IMR-90 (cell line): ENCODE measurements at regions not wholly inside any gene's neighbourhood (a gene's known extent, or its start where the extent isn't known, plus 50 kb on each side); places are given as distances from the start of the nearest gene placed in this dataset.

Experiments
- ATAC-seq: fragments of 200-7000 bp; cut with Tn5 transposase; 2 replicates; pipeline ENCODE4 v1.9.1; 2020; ENCODE audit warnings: low read depth, mild to moderate bottlenecking, moderate library complexity
- BruUV-seq: library from RNA; stranded (reverse); fragments of 400-500 nt; replicated peaks from 2 replicates; lab custom pipeline; 2021; lab: Mats Ljungman, UMichigan
- CTCF ChIA-PET: fragments of 300-600 bp; formaldehyde crosslinking; extraction: SDS; loops from one replicate; lab custom pipeline; 2021; ENCODE audit warnings: antibody characterized with exemption; lab: Yijun Ruan, JAX
- POLR2A ChIA-PET: fragments of 300-600 bp; sonication (Branson Sonifier 250); formaldehyde crosslinking; loops from one replicate; lab custom pipeline; 2022; ENCODE audit warnings: antibody characterized with exemption; ENCODE audit not compliant: unreplicated experiment; lab: Charles Lee
- DNase-seq: peaks from one replicate; pipeline ENCODE4 v3.0.0; 2013
- H2AFZ ChIP-seq: replicated peaks from 2 replicates; pipeline ENCODE3; 2013; ENCODE audit warnings: low read length, mild to moderate bottlenecking; ENCODE audit not compliant: poor library complexity
- H2AK5ac ChIP-seq: 2 replicates; pipeline ENCODE4 v1.6.1; 2013; ENCODE audit warnings: low read depth, low read length, inconsistent platforms
- H2AK9ac ChIP-seq: replicated peaks from 2 replicates; pipeline ENCODE3; 2013; ENCODE audit warnings: mild to moderate bottlenecking, low read depth, low read length, moderate library complexity; ENCODE audit not compliant: poor library complexity
- H2BK120ac ChIP-seq: 2 replicates; pipeline ENCODE4 v1.6.1; 2013; ENCODE audit warnings: low read depth, low read length, inconsistent platforms
- H2BK15ac ChIP-seq: 3 replicates; pipeline ENCODE4 v1.6.1; 2013; ENCODE audit warnings: low read depth, low read length, inconsistent platforms
- H2BK20ac ChIP-seq: 2 replicates; pipeline ENCODE4 v1.6.1; 2013; ENCODE audit warnings: low read depth, mild to moderate bottlenecking, inconsistent platforms, low read length, moderate library complexity
- H2BK5ac ChIP-seq: 2 replicates; pipeline ENCODE4 v1.6.1; 2013; ENCODE audit warnings: mild to moderate bottlenecking, low read depth, low read length, inconsistent platforms; ENCODE audit not compliant: poor library complexity, severe bottlenecking
- H3K14ac ChIP-seq: replicated peaks from 2 replicates; pipeline ENCODE4 v1.6.1; 2013; ENCODE audit warnings: low read depth, low read length, inconsistent platforms
- H3K18ac ChIP-seq: 2 replicates; pipeline ENCODE4 v1.6.1; 2013; ENCODE audit warnings: low read depth, low read length, control low read depth
- H3K23ac ChIP-seq: 2 replicates; pipeline ENCODE4 v1.6.1; 2013; ENCODE audit warnings: low read depth, low read length, inconsistent platforms
- H3K27ac ChIP-seq: 2 replicates; pipeline ENCODE4 v1.5.1; 2013; ENCODE audit warnings: mild to moderate bottlenecking, control low read depth, low read length; ENCODE audit not compliant: insufficient read depth
- H3K27me3 ChIP-seq: 2 replicates; pipeline ENCODE4 v1.6.1; 2013; ENCODE audit warnings: low read length; ENCODE audit not compliant: control insufficient read depth, insufficient read depth
- H3K36me3 ChIP-seq: 2 replicates; pipeline ENCODE4 v1.6.1; 2013; ENCODE audit warnings: low read length, mixed read lengths; ENCODE audit not compliant: control insufficient read depth, insufficient read depth
- H3K4ac ChIP-seq: 2 replicates; pipeline ENCODE4 v1.6.1; 2013; ENCODE audit warnings: low read depth, low read length, inconsistent platforms
- H3K4me1 ChIP-seq: 2 replicates; pipeline ENCODE4 v1.6.1; 2013; ENCODE audit warnings: low read length, mixed read lengths; ENCODE audit not compliant: control insufficient read depth, insufficient read depth
- H3K4me2 ChIP-seq: 2 replicates; pipeline ENCODE4 v1.6.1; 2013; ENCODE audit warnings: low read depth, mild to moderate bottlenecking, control low read depth, low read length, moderate library complexity
- H3K4me3 ChIP-seq: 2 replicates; pipeline ENCODE4 v1.5.1; 2013; ENCODE audit warnings: low read depth, mild to moderate bottlenecking, control low read depth, low read length, moderate library complexity; ENCODE audit not compliant: insufficient read depth
- H3K56ac ChIP-seq: 2 replicates; pipeline ENCODE4 v1.6.1; 2013; ENCODE audit warnings: low read length, inconsistent platforms; ENCODE audit not compliant: insufficient read depth; ENCODE audit errors: extremely low read depth
- H3K79me1 ChIP-seq, 2 experiments: 2 replicates each; pipeline ENCODE4 v1.6.1; 2013; ENCODE audit warnings: low read length in 2 of 2, inconsistent platforms in 1 of 2, low read depth in 1 of 2
- H3K9ac ChIP-seq: 2 replicates; pipeline ENCODE4 v1.6.1; 2013; ENCODE audit warnings: low read depth, low read length, control low read depth
- H3K9me1 ChIP-seq: 2 replicates; pipeline ENCODE4 v1.6.1; 2013; ENCODE audit warnings: low read length, inconsistent platforms; ENCODE audit not compliant: insufficient read depth
- H3K9me3 ChIP-seq: 2 replicates; pipeline ENCODE4 v1.6.1; 2013; ENCODE audit warnings: low read length; ENCODE audit not compliant: control insufficient read depth, insufficient read depth
- H4K20me1 ChIP-seq: 2 replicates; pipeline ENCODE4 v1.6.1; 2013; ENCODE audit warnings: low read length, inconsistent platforms; ENCODE audit not compliant: insufficient read depth
- H4K5ac ChIP-seq: 2 replicates; pipeline ENCODE4 v1.6.1; 2013; ENCODE audit warnings: mild to moderate bottlenecking, low read depth, low read length, control low read depth
- H4K8ac ChIP-seq, 2 experiments: 2 replicates each; pipeline ENCODE4 v1.6.1; 2013; ENCODE audit warnings: low read depth in 2 of 2, low read length in 2 of 2, control low read depth in 1 of 2, inconsistent platforms in 1 of 2
- H4K91ac ChIP-seq: 2 replicates; pipeline ENCODE4 v1.6.1; 2013; ENCODE audit warnings: low read depth, low read length, inconsistent platforms; ENCODE audit not compliant: insufficient read depth
- BHLHE40 ChIP-seq: fragments of 150-350 bp; IDR thresholded peaks from 2 replicates; pipeline ENCODE4 v1.6.1; 2016; ENCODE audit warnings: mild to moderate bottlenecking, low read depth, low read length
- CEBPB ChIP-seq: IDR thresholded peaks from 2 replicates; pipeline ENCODE4 v1.6.1; 2012; ENCODE audit warnings: low read depth, low read length, improper control_type of control experiment
- FOS ChIP-seq: fragments of 150-350 bp; IDR thresholded peaks from 2 replicates; pipeline ENCODE4 v1.6.1; 2016; ENCODE audit warnings: low read depth, low read length
- MAFK ChIP-seq: IDR thresholded peaks from 2 replicates; pipeline ENCODE4 v1.6.1; 2012; ENCODE audit warnings: low read depth, low read length, improper control_type of control experiment
- MAZ ChIP-seq: IDR thresholded peaks from 2 replicates; pipeline ENCODE4 v1.6.1; 2012; ENCODE audit warnings: low read depth, mild to moderate bottlenecking, low read length, improper control_type of control experiment, moderate library complexity, borderline replicate concordance
- MXI1 ChIP-seq: IDR thresholded peaks from 2 replicates; pipeline ENCODE4 v1.6.1; 2012; ENCODE audit warnings: low read depth, mild to moderate bottlenecking, low read length, moderate library complexity, borderline replicate concordance
- NFE2L2 ChIP-seq: fragments of 150-350 bp; IDR thresholded peaks from 2 replicates; pipeline ENCODE4 v1.6.1; 2016; ENCODE audit warnings: low read depth, mild to moderate bottlenecking, low read length
- POLR2A ChIP-seq: IDR thresholded peaks from 2 replicates; pipeline ENCODE4 v1.6.1; 2012; ENCODE audit warnings: mild to moderate bottlenecking, low read depth, low read length
- RAD21 ChIP-seq: IDR thresholded peaks from 2 replicates; pipeline ENCODE4 v1.6.1; 2012; ENCODE audit warnings: low read length, improper control_type of control experiment
- RCOR1 ChIP-seq: IDR thresholded peaks from 2 replicates; pipeline ENCODE4 v1.6.1; 2012; ENCODE audit warnings: mild to moderate bottlenecking, low read length, improper control_type of control experiment; ENCODE audit not compliant: insufficient replicate concordance
- RFX5 ChIP-seq: IDR thresholded peaks from 2 replicates; pipeline ENCODE4 v1.8.0; 2012; ENCODE audit warnings: low read depth, mild to moderate bottlenecking, low read length, moderate library complexity
- SMC3 ChIP-seq: fragments of 150-350 bp; IDR thresholded peaks from 2 replicates; pipeline ENCODE4 v1.6.1; 2016; ENCODE audit warnings: low read depth, mild to moderate bottlenecking, antibody characterized with exemption, low read length, moderate library complexity
- WGBS, 2 experiments: methylation state at CpG; one replicate each; pipeline versions ENCODE4 v1.1.5 to v1.1.7; 2013; ENCODE audit warnings: missing lambda C conversion rate in 2 of 2; ENCODE audit not compliant: insufficient read length in 1 of 2; ENCODE audit errors: extremely low coverage in 2 of 2; 5-methylcytosine and 5-hydroxymethylcytosine counted together
- dilution Hi-C: fragments of 300-500 bp; cut with HindIII; formaldehyde crosslinking; loops from one replicate; pipeline ENCODE4 v1.14.3; 2018; ENCODE audit warnings: low sequenced_read_pairs; ENCODE audit not compliant: unreplicated experiment
- in situ Hi-C: fragments of 300-500 bp; cut with MboI; formaldehyde crosslinking; loops from 3 replicates; pipeline ENCODE4 v1.14.3; 2019; ENCODE audit warnings: low sequenced_read_pairs, inconsistent platforms, mixed read lengths
- intact Hi-C: fragments of 100-400 bp; cut with micrococcal nuclease; formaldehyde crosslinking; loops from 2 replicates; pipeline ENCODE4 v1.10.0; 2022

GRCh38 chr2:75822336-75822735 lies 111.6 kb upstream of the GCFC2 start:
- WGBS, 2 experiments, result no CpG with 5 or more reads among the region's 2 CpGs
- in situ Hi-C loops (no loop called here), intact Hi-C loops (no loop called here), dilution Hi-C loops (no loop called here)
- ATAC-seq (no peak), DNase-seq (no peak)
- no peak overlapping the region for H4K91ac ChIP-seq
- H3K4me3 ChIP-seq, result no peak overlapping the region
- BruUV-seq, result no TSS peak
- no peak overlapping the region for H2BK5ac ChIP-seq
- H2AK9ac ChIP-seq, result no peak overlapping the region
- H2AK5ac ChIP-seq, result no peak overlapping the region
- H3K27ac ChIP-seq, result no peak overlapping the region
- H3K23ac ChIP-seq, result no peak overlapping the region
- POLR2A ChIA-PET, result no interaction called here
- no peak overlapping the region for H2BK20ac ChIP-seq
- no peaks in the 10 kb centered on the region for H3K79me1 ChIP-seq
- H3K9me3 ChIP-seq, result no peaks in the 10 kb centered on the region
- no peak overlapping the region for H2AFZ ChIP-seq
- no peak overlapping the region for H3K9ac ChIP-seq
- H3K56ac ChIP-seq, result no peak overlapping the region
- H3K36me3 ChIP-seq, result no peaks in the 10 kb centered on the region
- no peak overlapping the region for H4K8ac ChIP-seq
- no peaks in the 10 kb centered on the region for H3K27me3 ChIP-seq
- H3K18ac ChIP-seq, result no peak overlapping the region
- no peaks in the 10 kb centered on the region for H3K9me1 ChIP-seq
- CTCF ChIA-PET, result no interaction called here
- H3K4me2 ChIP-seq, result no peak overlapping the region
- H3K4ac ChIP-seq, result no peak overlapping the region
- H3K4me1 ChIP-seq, result no peaks in the 10 kb centered on the region
- no peak overlapping the region for H3K14ac ChIP-seq
- no peaks in the 10 kb centered on the region for H4K20me1 ChIP-seq
- TF ChIP-seq MXI1 (no peak), MAFK (no peak), SMC3 (no peak), RAD21 (no peak), NFE2L2 (no peak), RCOR1 (no peak), RFX5 (no peak), MAZ (no peak), FOS (no peak), BHLHE40 (no peak), CEBPB (no peak), POLR2A (no peak)
- H4K5ac ChIP-seq, result no peak overlapping the region
- H2BK120ac ChIP-seq, result no peak overlapping the region
- H2BK15ac ChIP-seq, result no peak overlapping the region
